SK-N-SH treated with all-trans-retinoic acid at 6 μM for 48 hours (cell line): ENCODE measurements at regions not wholly inside any gene's neighbourhood (a gene's known extent, or its start where the extent isn't known, plus 50 kb on each side); places are given as distances from the start of the nearest gene placed in this dataset.

ENCODE experiments used
- ARNTL ChIP-seq: fragments of 450-650 bp; formaldehyde crosslinking; IDR thresholded peaks from 2 replicates; pipeline ENCODE4 v1.5.0; 2020; ENCODE audit warnings: low read depth, mild to moderate bottlenecking, moderate library complexity, borderline replicate concordance
- ESRRG ChIP-seq: fragments of 250-450 bp; sonication (Bioruptor Pico); IDR thresholded peaks from 2 replicates; pipeline ENCODE4 v1.6.1; 2021; ENCODE audit warnings: mild to moderate bottlenecking
- OSR1 ChIP-seq: fragments of 250-450 bp; sonication (Bioruptor Pico); IDR thresholded peaks from 2 replicates; pipeline ENCODE4 v1.8.0; 2022; ENCODE audit warnings: moderate library complexity, mild to moderate bottlenecking, inconsistent platforms
- RARB ChIP-seq: fragments of 250-450 bp; sonication (Bioruptor Pico); IDR thresholded peaks from 2 replicates; pipeline ENCODE4 v1.8.0; 2021; ENCODE audit warnings: mild to moderate bottlenecking, moderate library complexity

DNA sequence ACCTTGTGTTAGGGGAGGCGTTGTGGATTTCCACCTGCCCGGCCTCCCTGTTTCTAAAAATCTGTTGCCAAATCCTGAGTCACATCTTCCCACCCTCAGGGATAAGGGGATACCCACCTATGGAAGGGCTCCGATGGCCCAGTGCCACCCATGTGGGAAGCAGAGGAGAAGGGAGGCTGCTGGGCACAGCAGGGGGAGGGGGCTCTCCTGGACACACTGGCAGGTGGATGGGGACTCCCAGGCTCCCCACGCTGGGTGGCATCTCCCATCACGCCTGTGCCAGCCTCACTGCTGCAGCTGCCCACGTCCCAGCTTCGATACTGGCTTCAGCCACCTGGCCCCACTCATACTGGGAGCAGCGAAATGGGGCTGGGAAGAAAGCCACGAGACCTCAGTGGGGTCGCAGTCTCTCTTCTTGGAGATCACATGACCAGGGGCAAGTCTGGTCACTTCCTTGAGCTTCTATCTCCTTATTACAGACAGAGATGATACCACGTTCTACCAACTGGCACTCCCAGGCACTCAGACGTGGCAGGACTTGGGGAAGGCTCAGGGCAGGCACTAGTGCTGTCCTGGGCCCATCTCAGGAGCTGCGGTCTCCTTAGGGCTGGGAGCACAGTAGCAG lies 72.2 kb downstream of the PITPNM2 start:
- TF ChIP-seq ARNTL (no peak), RARB (CRISPR knock-in tag) (no peak), OSR1 (CRISPR knock-in tag) (no peak), ESRRG (CRISPR knock-in tag) (no peak)
